Kidney epithelial cell (primary cell): ENCODE measurements at regions not wholly inside any gene's neighbourhood (a gene's known extent, or its start where the extent isn't known, plus 50 kb on each side); places are given as distances from the start of the nearest gene placed in this dataset.
A peak's percentile ranks its signal among the peaks of the same experiment; 100 is the strongest.

Experiments used
- DNase-seq: peaks from one replicate; pipeline ENCODE4 v3.0.0-alpha.2; 2010; ENCODE audit warnings: low read depth
- H3K27me3 ChIP-seq: 2 replicates; pipeline ENCODE4 v1.6.0; 2011; ENCODE audit warnings: low read length; ENCODE audit not compliant: control insufficient read depth, insufficient read depth
- H3K36me3 ChIP-seq: 2 replicates; pipeline ENCODE4 v1.5.1; 2011; ENCODE audit warnings: low read length; ENCODE audit not compliant: control insufficient read depth, insufficient read depth
- H3K4me3 ChIP-seq: 2 replicates; pipeline ENCODE4 v1.5.1; 2011; ENCODE audit warnings: low read depth, mild to moderate bottlenecking, control low read depth, low read length
- TF ChIP-seq, protein P1 (sequence below): IDR thresholded peaks from 2 replicates; pipeline ENCODE4 v1.5.1; 2011; ENCODE audit warnings: mild to moderate bottlenecking, moderate library complexity, low read length, control low read depth, inconsistent platforms; ENCODE audit not compliant: insufficient read depth, poor library complexity, severe bottlenecking

GRCh38 chr10:33421789-33422462, 87.5 kb upstream of the NRP1 start:
- Histone ChIP-seq H3K4me3 (no peak overlapping the region), H3K27me3 (no peaks in the 10 kb centered on the region), H3K36me3 (no peaks in the 10 kb centered on the region)
- DNase-seq: peak; percentile 92
- TF ChIP-seq, protein P1, sequence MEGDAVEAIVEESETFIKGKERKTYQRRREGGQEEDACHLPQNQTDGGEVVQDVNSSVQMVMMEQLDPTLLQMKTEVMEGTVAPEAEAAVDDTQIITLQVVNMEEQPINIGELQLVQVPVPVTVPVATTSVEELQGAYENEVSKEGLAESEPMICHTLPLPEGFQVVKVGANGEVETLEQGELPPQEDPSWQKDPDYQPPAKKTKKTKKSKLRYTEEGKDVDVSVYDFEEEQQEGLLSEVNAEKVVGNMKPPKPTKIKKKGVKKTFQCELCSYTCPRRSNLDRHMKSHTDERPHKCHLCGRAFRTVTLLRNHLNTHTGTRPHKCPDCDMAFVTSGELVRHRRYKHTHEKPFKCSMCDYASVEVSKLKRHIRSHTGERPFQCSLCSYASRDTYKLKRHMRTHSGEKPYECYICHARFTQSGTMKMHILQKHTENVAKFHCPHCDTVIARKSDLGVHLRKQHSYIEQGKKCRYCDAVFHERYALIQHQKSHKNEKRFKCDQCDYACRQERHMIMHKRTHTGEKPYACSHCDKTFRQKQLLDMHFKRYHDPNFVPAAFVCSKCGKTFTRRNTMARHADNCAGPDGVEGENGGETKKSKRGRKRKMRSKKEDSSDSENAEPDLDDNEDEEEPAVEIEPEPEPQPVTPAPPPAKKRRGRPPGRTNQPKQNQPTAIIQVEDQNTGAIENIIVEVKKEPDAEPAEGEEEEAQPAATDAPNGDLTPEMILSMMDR: no peak

DNA sequence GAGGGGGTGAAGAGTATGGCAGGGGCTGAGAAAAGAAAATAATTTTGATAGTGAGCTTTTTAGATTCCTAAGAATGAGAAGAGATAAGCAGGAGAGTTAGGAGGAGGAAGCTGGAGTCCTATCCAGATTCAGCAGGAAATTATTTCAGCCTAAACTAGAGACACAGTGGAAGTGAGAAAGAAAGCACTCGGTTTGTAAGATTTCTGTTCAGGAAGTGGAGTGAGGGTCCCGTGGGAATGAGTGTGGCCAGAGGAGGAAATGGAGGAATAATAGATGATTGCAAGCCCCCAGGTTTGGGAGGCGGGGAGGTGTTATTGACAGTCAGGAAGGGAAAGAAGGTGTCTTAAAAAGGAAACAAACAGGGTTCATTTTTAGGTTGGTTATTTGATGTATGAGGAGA, 84.8 kb upstream of the NRP1 start:
- no peak for DNase-seq
- no peaks in the 10 kb centered on the region for H3K36me3 ChIP-seq
- TF ChIP-seq, protein P1: no peak
- H3K27me3 ChIP-seq: no peaks in the 10 kb centered on the region
- H3K4me3 ChIP-seq: no peak overlapping the region

- H3K4me3 ChIP-seq: no peak overlapping the region
- H3K36me3 ChIP-seq: no peaks in the 10 kb centered on the region
- TF ChIP-seq, protein P1: no peak
- DNase-seq: no peak
- no peaks in the 10 kb centered on the region for H3K27me3 ChIP-seq
These were observed 83.8 kb upstream of the NRP1 start for GRCh38 chr10:33418301-33418700.

DNA sequence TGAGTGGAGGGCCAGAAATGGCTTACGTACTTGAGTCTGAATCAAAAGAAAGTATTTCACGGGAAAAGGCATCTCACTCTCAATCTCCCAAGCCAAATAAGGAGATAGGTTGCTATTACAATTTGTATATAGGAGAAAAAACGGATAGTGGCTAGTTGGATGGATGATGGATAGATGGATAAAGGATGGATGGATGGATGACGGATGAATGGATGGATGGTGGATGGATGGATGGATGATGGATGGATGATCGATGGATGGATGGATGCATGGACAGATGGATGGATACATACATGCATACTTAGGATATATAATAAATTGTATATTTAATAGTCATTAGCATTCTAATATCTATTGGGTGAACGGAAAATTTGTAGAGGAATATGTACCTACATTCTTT, 82.2 kb upstream of the NRP1 start:
- no peaks in the 10 kb centered on the region for H3K36me3 ChIP-seq
- no peaks in the 10 kb centered on the region for H3K27me3 ChIP-seq
- TF ChIP-seq, protein P1: no peak
- DNase-seq: no peak
- H3K4me3 ChIP-seq: no peak overlapping the region

GRCh38 chr10:33416209-33416608, 81.7 kb upstream of the NRP1 start:
- no peak for DNase-seq
- H3K36me3 ChIP-seq: no peaks in the 10 kb centered on the region
- H3K27me3 ChIP-seq: no peaks in the 10 kb centered on the region
- no peak overlapping the region for H3K4me3 ChIP-seq
- TF ChIP-seq, protein P1: no peak

DNA sequence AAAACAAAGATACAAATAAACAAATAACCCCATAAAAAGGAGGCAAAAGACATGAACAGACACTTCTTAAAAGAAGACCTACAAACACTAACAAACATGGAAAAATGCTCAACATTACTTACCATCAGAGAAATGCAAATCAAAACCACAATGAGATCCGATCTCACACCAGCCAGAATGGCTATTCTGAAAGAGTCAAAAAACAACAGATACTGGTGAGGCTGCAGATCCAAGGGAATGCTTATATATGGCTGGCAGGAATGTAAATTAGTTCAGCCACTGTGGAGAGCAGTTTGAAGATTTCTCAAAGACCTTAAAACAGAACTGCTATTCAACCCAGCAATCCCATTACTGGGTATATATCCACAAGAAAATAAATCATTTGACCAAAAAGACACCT, 80.4 kb upstream of the NRP1 start:
- TF ChIP-seq, protein P1: no peak
- Histone ChIP-seq H3K36me3 (no peaks in the 10 kb centered on the region), H3K27me3 (no peaks in the 10 kb centered on the region), H3K4me3 (no peak overlapping the region)
- no peak for DNase-seq
